ENCODE measurements at regions not wholly inside any gene's neighbourhood (a gene's known extent, or its start where the extent isn't known, plus 50 kb on each side); places are given as distances from the start of the nearest gene placed in this dataset.

DNA sequence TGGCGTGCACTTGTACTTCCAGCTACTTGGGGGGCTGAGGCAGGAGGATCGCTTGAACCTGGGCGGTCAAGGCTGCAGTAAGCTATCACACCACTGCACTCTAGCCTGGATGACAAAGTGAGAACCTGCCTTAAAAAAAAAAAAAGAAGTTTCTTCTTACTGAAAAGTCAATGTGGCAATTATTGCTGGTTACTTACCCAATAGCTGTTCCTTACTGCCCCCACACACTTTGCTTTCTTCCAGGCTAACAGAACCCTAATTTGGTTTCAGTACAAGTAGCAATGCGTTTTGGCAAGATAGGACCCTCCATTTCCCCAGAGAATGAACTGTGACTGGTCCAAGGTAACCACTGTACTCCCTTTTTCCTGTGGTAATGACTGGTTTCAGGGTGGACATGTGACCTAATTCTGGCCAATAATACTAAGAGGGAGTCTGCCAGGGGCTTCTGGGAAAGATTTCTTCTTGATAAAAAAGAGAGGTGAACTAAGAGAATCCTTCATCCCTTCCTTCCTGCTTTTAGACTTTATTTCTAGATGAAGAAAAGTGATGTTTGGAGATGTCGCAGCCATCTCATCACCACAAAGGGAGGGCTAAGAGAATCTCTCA, 58.8 kb upstream of the MSI2 start:
- TF ChIP-seq, protein P1, sequence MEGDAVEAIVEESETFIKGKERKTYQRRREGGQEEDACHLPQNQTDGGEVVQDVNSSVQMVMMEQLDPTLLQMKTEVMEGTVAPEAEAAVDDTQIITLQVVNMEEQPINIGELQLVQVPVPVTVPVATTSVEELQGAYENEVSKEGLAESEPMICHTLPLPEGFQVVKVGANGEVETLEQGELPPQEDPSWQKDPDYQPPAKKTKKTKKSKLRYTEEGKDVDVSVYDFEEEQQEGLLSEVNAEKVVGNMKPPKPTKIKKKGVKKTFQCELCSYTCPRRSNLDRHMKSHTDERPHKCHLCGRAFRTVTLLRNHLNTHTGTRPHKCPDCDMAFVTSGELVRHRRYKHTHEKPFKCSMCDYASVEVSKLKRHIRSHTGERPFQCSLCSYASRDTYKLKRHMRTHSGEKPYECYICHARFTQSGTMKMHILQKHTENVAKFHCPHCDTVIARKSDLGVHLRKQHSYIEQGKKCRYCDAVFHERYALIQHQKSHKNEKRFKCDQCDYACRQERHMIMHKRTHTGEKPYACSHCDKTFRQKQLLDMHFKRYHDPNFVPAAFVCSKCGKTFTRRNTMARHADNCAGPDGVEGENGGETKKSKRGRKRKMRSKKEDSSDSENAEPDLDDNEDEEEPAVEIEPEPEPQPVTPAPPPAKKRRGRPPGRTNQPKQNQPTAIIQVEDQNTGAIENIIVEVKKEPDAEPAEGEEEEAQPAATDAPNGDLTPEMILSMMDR (optimal IDR thresholded peaks at IDR 0.05 in 1 of 3, IDR thresholded peaks at IDR 0.05 in 1 of 3, conservative IDR thresholded peaks at IDR 0.05 in 1 of 3; ENCODE audit: extremely low read depth in 1 of 3, insufficient read depth in 2 of 3, low read length in 3 of 3): no peak
- TF ChIP-seq EZH2 (IDR thresholded peaks at IDR 0.05; ENCODE audit: low read length): no peak
